ENCODE measurements at regions not wholly inside any gene's neighbourhood (a gene's known extent, or its start where the extent isn't known, plus 50 kb on each side); places are given as distances from the start of the nearest gene placed in this dataset.

DNA sequence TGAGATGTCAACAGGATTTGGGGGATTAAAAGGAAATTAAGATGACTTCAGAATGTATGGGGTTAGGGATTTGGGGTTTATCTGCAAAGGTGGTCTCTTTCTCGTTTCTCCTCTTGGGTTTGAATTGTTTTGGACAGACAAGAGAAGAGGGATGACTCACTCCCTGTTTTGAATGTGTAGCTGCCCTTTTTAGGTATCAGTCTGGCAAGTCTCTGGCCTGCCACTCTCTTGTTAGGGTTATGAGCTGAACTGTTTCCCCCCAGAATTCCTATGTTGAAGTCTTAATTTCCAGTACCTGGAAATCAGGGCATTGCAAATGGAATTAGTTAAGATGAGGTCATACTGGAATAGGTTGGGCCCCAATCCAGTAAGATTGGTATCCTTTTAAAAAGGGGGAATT, 291.7 kb downstream of the MEX3B start:
- no peak for TF ChIP-seq EZH2 (IDR thresholded peaks at IDR 0.05; ENCODE audit: borderline replicate concordance, low read length)
- TF ChIP-seq CTCF (conservative IDR thresholded peaks at IDR 0.05 in 1 of 2, IDR thresholded peaks at IDR 0.05 in 1 of 2; ENCODE audit: extremely low read depth in 1 of 2, insufficient read depth in 1 of 2, low read depth in 1 of 2, low read length in 2 of 2), result no peak
